ENCODE measurements at regions not wholly inside any gene's neighbourhood (a gene's known extent, or its start where the extent isn't known, plus 50 kb on each side); places are given as distances from the start of the nearest gene placed in this dataset.
A peak's percentile ranks its signal among the peaks of the same experiment; 100 is the strongest.
"Not testable (repeated sequence)": the region's sequence is repeated elsewhere in the genome, so short reads cannot be mapped to it uniquely, and the experiment has no call there.

GRCh38 chr6:112448786-112449185 lies 101.7 kb downstream of the RFPL4B start:
- DNase-seq; ATAC-seq; intact Hi-C loops (cut with DNase I, micrococcal nuclease): not testable (repeated sequence)

- no peak for ATAC-seq
- DNase-seq, result no peak
- intact Hi-C loops (cut with DNase I, micrococcal nuclease), result no loop called here
Measured at GRCh38 chr6:112450663-112451062, 103.5 kb downstream of the RFPL4B start.

GRCh38 chr6:112457886-112458285 lies 110.8 kb downstream of the RFPL4B start:
- ATAC-seq, result no peak
- DNase-seq, result no peak
- intact Hi-C loops (cut with DNase I, micrococcal nuclease), result no loop called here

- no peak for DNase-seq
- no peak for ATAC-seq
- intact Hi-C loops (cut with DNase I, micrococcal nuclease), result no loop called here
Measured at GRCh38 chr6:112459758-112460304, 112.7 kb downstream of the RFPL4B start.

- intact Hi-C loops (cut with DNase I, micrococcal nuclease), result no loop called here
- ATAC-seq (no peak), DNase-seq (no peak)
Measured at GRCh38 chr6:112464901-112465665, 118.0 kb downstream of the RFPL4B start.

- intact Hi-C loops (cut with DNase I, micrococcal nuclease), result no loop called here
- ATAC-seq (no peak), DNase-seq (no peak)
Measured at GRCh38 chr6:112466373-112467151, 119.4 kb downstream of the RFPL4B start.

GRCh38 chr6:112468359-112468758 lies 121.2 kb downstream of the RFPL4B start:
- DNase-seq (no peak), ATAC-seq (no peak)
- intact Hi-C loops (cut with DNase I, micrococcal nuclease), result no loop called here

- no peak for DNase-seq
- intact Hi-C loops (cut with DNase I, micrococcal nuclease), result no loop called here
- no peak for ATAC-seq
Measured at GRCh38 chr6:112469306-112469705, 122.2 kb downstream of the RFPL4B start.

GRCh38 chr6:112470376-112470775 lies 123.2 kb downstream of the RFPL4B start:
- DNase-seq, result no peak
- intact Hi-C loops (cut with DNase I, micrococcal nuclease), result no loop called here
- ATAC-seq, result no peak

GRCh38 chr6:112470950-112471349 lies 123.8 kb downstream of the RFPL4B start:
- ATAC-seq (peak; percentile 58), DNase-seq (no peak)
- intact Hi-C loops (cut with DNase I, micrococcal nuclease), result no loop called here

GRCh38 chr6:112475083-112475482 lies 128.0 kb downstream of the RFPL4B start:
- intact Hi-C loops (cut with DNase I, micrococcal nuclease), result no loop called here
- no peak for DNase-seq
- no peak for ATAC-seq

- DNase-seq, result no peak
- intact Hi-C loops (cut with DNase I, micrococcal nuclease), result no loop called here
- no peak for ATAC-seq
Measured at GRCh38 chr6:112477125-112477524, 130.0 kb downstream of the RFPL4B start.

GRCh38 chr6:112478036-112478435 lies 130.9 kb downstream of the RFPL4B start:
- DNase-seq (no peak), ATAC-seq (no peak)
- intact Hi-C loops (cut with DNase I, micrococcal nuclease), result no loop called here

- DNase-seq; intact Hi-C loops (cut with DNase I, micrococcal nuclease); ATAC-seq: not testable (repeated sequence)
Measured at GRCh38 chr6:112479975-112480374, 132.8 kb downstream of the RFPL4B start.

GRCh38 chr6:112480553-112480952 lies 133.4 kb downstream of the RFPL4B start:
- ATAC-seq (no peak), DNase-seq (no peak)
- intact Hi-C loops (cut with DNase I, micrococcal nuclease), result no loop called here

- no peak for DNase-seq
- intact Hi-C loops (cut with DNase I, micrococcal nuclease), result no loop called here
- no peak for ATAC-seq
Measured at GRCh38 chr6:112481211-112481610, 134.1 kb downstream of the RFPL4B start.

GRCh38 chr6:112482373-112482772 lies 135.2 kb downstream of the RFPL4B start:
- intact Hi-C loops (cut with DNase I, micrococcal nuclease), result no loop called here
- DNase-seq, result no peak
- ATAC-seq, result no peak

GRCh38 chr6:112485120-112485826 lies 138.1 kb downstream of the RFPL4B start:
- intact Hi-C loops (cut with DNase I, micrococcal nuclease), result no loop called here
- DNase-seq (no peak), ATAC-seq (no peak)

GRCh38 chr6:112485827-112486212 lies 138.7 kb downstream of the RFPL4B start:
- DNase-seq (no peak), ATAC-seq (no peak)
- intact Hi-C loops (cut with DNase I, micrococcal nuclease), result no loop called here
